ENCODE measurements at regions not wholly inside any gene's neighbourhood (a gene's known extent, or its start where the extent isn't known, plus 50 kb on each side); places are given as distances from the start of the nearest gene placed in this dataset.

GRCh38 chr18:61256291-61256690, 76.9 kb upstream of the CDH20 start:
- no peak for DNase-seq (ENCODE audit: low read depth)

- DNase-seq (ENCODE audit: low read depth), result no peak
Observed at GRCh38 chr18:61261870-61262269, 71.4 kb upstream of the CDH20 start.

- no peak for DNase-seq (ENCODE audit: low read depth)
Observed at GRCh38 chr18:61272793-61273192, 60.4 kb upstream of the CDH20 start.

- no peak for DNase-seq (ENCODE audit: low read depth)
Observed at GRCh38 chr18:61273533-61273932, 59.7 kb upstream of the CDH20 start.

- DNase-seq (ENCODE audit: low read depth), result no peak
Observed at GRCh38 chr18:61274416-61274960, 58.7 kb upstream of the CDH20 start.

- no peak for DNase-seq (ENCODE audit: low read depth)
Observed at GRCh38 chr18:61277808-61278207, 55.4 kb upstream of the CDH20 start.

DNA sequence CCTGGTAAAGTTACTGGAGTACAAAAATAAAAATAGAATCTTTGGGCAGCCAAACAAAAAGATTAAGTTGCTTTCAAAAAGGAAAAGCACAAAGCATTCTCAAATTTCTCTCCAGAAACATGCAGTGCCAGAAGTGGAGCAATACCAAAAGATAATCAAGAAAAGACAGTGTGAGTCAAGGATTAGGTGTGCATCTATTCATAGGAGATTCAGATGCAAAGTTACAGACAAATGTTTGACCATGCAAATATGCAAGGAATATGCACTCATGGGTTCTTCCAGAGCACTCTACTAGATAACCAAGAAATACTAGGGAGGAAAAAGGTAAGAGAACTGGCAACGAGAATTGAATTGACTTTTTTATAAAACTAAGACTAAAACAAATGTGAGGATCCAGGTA, 51.8 kb upstream of the CDH20 start:
- no peak for DNase-seq (ENCODE audit: low read depth)

GRCh38 chr18:61282926-61283325, 50.3 kb upstream of the CDH20 start:
- no peak for DNase-seq (ENCODE audit: low read depth)
